GM12878 (cell line): ENCODE measurements at regions not wholly inside any gene's neighbourhood (a gene's known extent, or its start where the extent isn't known, plus 50 kb on each side); places are given as distances from the start of the nearest gene placed in this dataset.

Source experiments
- ATAC-seq: fragments of 200-7000 bp; cut with Tn5 transposase; 3 replicates; pipeline ENCODE4 v1.9.1; 2020; ENCODE audit warnings: mild to moderate bottlenecking, moderate library complexity
- BruUV-seq: library from RNA; stranded (reverse); fragments of 400-500 nt; replicated peaks from 2 replicates; lab custom pipeline; 2021; lab: Mats Ljungman, UMichigan
- CTCF ChIA-PET: fragments of 300-600 bp; sonication (Branson Sonifier 250); formaldehyde crosslinking; extraction: SDS; loops from one replicate; lab custom pipeline; 2021; ENCODE audit warnings: inconsistent platforms; lab: Yijun Ruan, JAX
- POLR2A ChIA-PET: fragments of 350-600 bp; formaldehyde crosslinking; extraction: SDS; loops from one replicate; lab custom pipeline; 2021; ENCODE audit warnings: inconsistent platforms; lab: Charles Lee
- RAD21 ChIA-PET: fragments of 300-600 bp; sonication (Branson Sonifier 250); formaldehyde crosslinking; loops from one replicate; lab custom pipeline; 2023; ENCODE audit warnings: antibody characterized with exemption; ENCODE audit not compliant: unreplicated experiment; lab: Charles Lee
- SMC1A ChIA-PET: fragments of 300-600 bp; sonication (Branson Sonifier 250); formaldehyde crosslinking; loops from one replicate; lab custom pipeline; 2023; ENCODE audit not compliant: unreplicated experiment, uncharacterized antibody; lab: Charles Lee
- DNase-seq: peaks from one replicate; pipeline ENCODE4 v3.0.0-alpha.2; 2011; ENCODE audit warnings: low read depth, low spot score
- FAIRE-seq: peaks from 3 replicates; lab custom pipeline; 2011; peaks lifted over from hg19 to GRCh38; lab: Jason Lieb, UNC
- H2AFZ ChIP-seq: 2 replicates; pipeline ENCODE4 v1.6.0; 2011; ENCODE audit warnings: low read depth, low read length, control low read depth; ENCODE audit not compliant: control insufficient read depth
- H3K27ac ChIP-seq: 2 replicates; pipeline ENCODE4 v1.5.1; 2011; ENCODE audit warnings: control low read depth; ENCODE audit not compliant: control insufficient read depth, insufficient read depth
- H3K27me3 ChIP-seq, 2 experiments: replicated peaks in 1 of 2; 2 replicates each; pipeline versions ENCODE4 v1.6.0 to v1.6.1; 2011; ENCODE audit warnings: low read length in 1 of 2; ENCODE audit not compliant: control insufficient read depth in 2 of 2, insufficient read depth in 2 of 2
- H3K36me3 ChIP-seq, 2 experiments: 2 replicates each; pipeline ENCODE4 v1.5.1; 2011; ENCODE audit warnings: low read length in 1 of 2; ENCODE audit not compliant: control insufficient read depth in 2 of 2, insufficient read depth in 2 of 2
- H3K4me1 ChIP-seq: 2 replicates; pipeline ENCODE4 v1.6.1; 2011; ENCODE audit warnings: mild to moderate bottlenecking, low read length, moderate library complexity, mixed read lengths; ENCODE audit not compliant: control insufficient read depth, insufficient read depth
- H3K4me2 ChIP-seq: 2 replicates; pipeline ENCODE4 v1.6.0; 2011; ENCODE audit warnings: control low read depth; ENCODE audit not compliant: control insufficient read depth, insufficient read depth
- H3K4me3 ChIP-seq: fragments of 200-600 bp; sonication (generic); 2 replicates; pipeline ENCODE4 v1.5.1; 2016
- H3K79me2 ChIP-seq: 2 replicates; pipeline ENCODE4 v1.6.0; 2011; ENCODE audit warnings: low read length; ENCODE audit not compliant: control insufficient read depth, insufficient read depth
- H3K9ac ChIP-seq: 2 replicates; pipeline ENCODE4 v1.8.0; 2011; ENCODE audit warnings: low read length, control low read depth, mixed read lengths; ENCODE audit not compliant: control insufficient read depth, insufficient read depth
- H3K9me3 ChIP-seq: replicated peaks from 3 replicates; pipeline ENCODE4 v1.5.1; 2011; ENCODE audit warnings: mild to moderate bottlenecking, low read length; ENCODE audit not compliant: control insufficient read depth, insufficient read depth
- H4K20me1 ChIP-seq: 2 replicates; pipeline ENCODE4 v1.6.0; 2011; ENCODE audit not compliant: control insufficient read depth, insufficient read depth
- ATF2 ChIP-seq: IDR thresholded peaks from 2 replicates; pipeline ENCODE4 v1.6.1; 2012; ENCODE audit warnings: low read length, inconsistent platforms
- ATF7 ChIP-seq: fragments of 450-650 bp; IDR thresholded peaks from 2 replicates; pipeline ENCODE4 v1.6.1; 2016; ENCODE audit warnings: low read depth, mild to moderate bottlenecking
- IKZF2 ChIP-seq, 2 experiments: fragments of 450-650 bp; IDR thresholded peaks; 2 replicates each; pipeline ENCODE4 v1.6.1; 2017; ENCODE audit warnings: mild to moderate bottlenecking in 2 of 2, moderate library complexity in 2 of 2
- MYB ChIP-seq: fragments of 150-350 bp; IDR thresholded peaks from 2 replicates; pipeline ENCODE4 v1.6.1; 2014; ENCODE audit warnings: mild to moderate bottlenecking, low read depth, low read length, borderline replicate concordance
- NR2F1 ChIP-seq: fragments of 450-650 bp; conservative IDR thresholded peaks from 2 replicates; pipeline ENCODE4 v1.6.1; 2017; ENCODE audit warnings: mild to moderate bottlenecking
- ZNF274 ChIP-seq: IDR thresholded peaks from one replicate; pipeline ENCODE4 v1.8.0; 2011; ENCODE audit not compliant: insufficient read length, insufficient read depth
- ZZZ3 ChIP-seq: IDR thresholded peaks from 2 replicates; pipeline ENCODE4 v1.6.1; 2011; ENCODE audit warnings: low read depth; ENCODE audit not compliant: control insufficient read depth, insufficient read length
- WGBS: methylation state at CpG from one replicate; pipeline ENCODE4 v1.1.6; 2016; ENCODE audit warnings: low lambda C conversion rate; ENCODE audit not compliant: insufficient replicate concordance, insufficient coverage; ENCODE audit errors: missing lambda C conversion rate; 5-methylcytosine and 5-hydroxymethylcytosine counted together
- in situ Hi-C: fragments of 300-500 bp; cut with MboI; formaldehyde crosslinking; loops from 9 replicates; pipeline ENCODE4 v1.14.3; 2018; ENCODE audit warnings: mixed read lengths
- intact Hi-C: fragments of 100-400 bp; cut with micrococcal nuclease; formaldehyde crosslinking; loops from one replicate; pipeline ENCODE4 v1.14.2; 2022; ENCODE audit not compliant: unreplicated experiment
- TF ChIP-seq, protein P1 (sequence below): fragments of 450-650 bp; IDR thresholded peaks from 2 replicates; pipeline ENCODE4 v1.6.1; 2017; ENCODE audit warnings: borderline replicate concordance

- no peak overlapping the region for H3K4me2 ChIP-seq
- H3K36me3 ChIP-seq = no peaks in the 10 kb centered on the region
- SMC1A ChIA-PET = no interaction called here
- H2AFZ ChIP-seq = no peak overlapping the region
- H4K20me1 ChIP-seq = no peaks in the 10 kb centered on the region
- no peak for FAIRE-seq
- H3K9me3 ChIP-seq = no peaks in the 10 kb centered on the region
- H3K9ac ChIP-seq = no peak overlapping the region
- no peaks in the 10 kb centered on the region for H3K4me1 ChIP-seq
- no TSS peak for BruUV-seq
- WGBS = 26% methylated on average over 6 of the region's 6 CpGs
- CTCF ChIA-PET = no interaction called here
- ATAC-seq = no peak
- RAD21 ChIA-PET = no interaction called here
- H3K27ac ChIP-seq = no peak overlapping the region
- no peak overlapping the region for H3K4me3 ChIP-seq
- POLR2A ChIA-PET = no interaction called here
- intact Hi-C loops = no loop called here
- in situ Hi-C loops = no loop called here
- no peaks in the 10 kb centered on the region; a peak in 1 of 4 replicates for H3K27me3 ChIP-seq
- TF ChIP-seq IKZF2 (IDR thresholded peaks at IDR 0.05) (no peak), ZNF274 (no peak), ZZZ3 (no peak), NR2F1 (no peak), ATF2 (no peak), MYB (no peak), ATF7 (no peak)
- TF ChIP-seq, protein P1, sequence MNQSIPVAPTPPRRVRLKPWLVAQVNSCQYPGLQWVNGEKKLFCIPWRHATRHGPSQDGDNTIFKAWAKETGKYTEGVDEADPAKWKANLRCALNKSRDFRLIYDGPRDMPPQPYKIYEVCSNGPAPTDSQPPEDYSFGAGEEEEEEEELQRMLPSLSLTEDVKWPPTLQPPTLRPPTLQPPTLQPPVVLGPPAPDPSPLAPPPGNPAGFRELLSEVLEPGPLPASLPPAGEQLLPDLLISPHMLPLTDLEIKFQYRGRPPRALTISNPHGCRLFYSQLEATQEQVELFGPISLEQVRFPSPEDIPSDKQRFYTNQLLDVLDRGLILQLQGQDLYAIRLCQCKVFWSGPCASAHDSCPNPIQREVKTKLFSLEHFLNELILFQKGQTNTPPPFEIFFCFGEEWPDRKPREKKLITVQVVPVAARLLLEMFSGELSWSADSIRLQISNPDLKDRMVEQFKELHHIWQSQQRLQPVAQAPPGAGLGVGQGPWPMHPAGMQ = no peak
- TF ChIP-seq, all 136 proteins: peak for 0
- no peak for DNase-seq
- no peaks in the 10 kb centered on the region for H3K79me2 ChIP-seq
Measured at GRCh38 chr11:121757480-121758125, 304.8 kb upstream of the SORL1-AS1 start.
